GM19328 (cell line): ENCODE measurements at regions not wholly inside any gene's neighbourhood (a gene's known extent, or its start where the extent isn't known, plus 50 kb on each side); places are given as distances from the start of the nearest gene placed in this dataset.
"Not testable (repeated sequence)": the region's sequence is repeated elsewhere in the genome, so short reads cannot be mapped to it uniquely, and the experiment has no call there.

ENCODE experiments used
- ATAC-seq: cut with Tn5 transposase; IDR thresholded peaks from one replicate; pipeline ENCODE4 v1.9.1; 2021; ENCODE audit warnings: mild to moderate bottlenecking, moderate library complexity; ENCODE audit not compliant: unreplicated experiment

GRCh38 chr5:18745042-18745987, 1111.1 kb downstream of the TAF11L14 start:
- peak; percentile 40 for ATAC-seq

- ATAC-seq = peak; percentile 65
These were observed 1111.8 kb downstream of the TAF11L14 start for GRCh38 chr5:18745988-18746615.

- ATAC-seq = no peak
These were observed 1115.5 kb downstream of the TAF11L14 start for GRCh38 chr5:18749763-18750162.

- ATAC-seq = no peak
These were observed 1118.1 kb downstream of the TAF11L14 start for GRCh38 chr5:18752317-18752716.

- no peak for ATAC-seq
These were observed 1119.9 kb downstream of the TAF11L14 start for GRCh38 chr5:18754201-18754600.

GRCh38 chr5:18761801-18762200, 1127.5 kb downstream of the TAF11L14 start:
- no peak for ATAC-seq

- ATAC-seq = no peak
These were observed 1129.9 kb downstream of the TAF11L14 start for GRCh38 chr5:18764161-18764560.

GRCh38 chr5:18765304-18765703, 1131.0 kb downstream of the TAF11L14 start:
- ATAC-seq = no peak

- ATAC-seq = no peak
These were observed 1136.9 kb downstream of the TAF11L14 start for GRCh38 chr5:18771097-18771610.

GRCh38 chr5:18772475-18772874, 1138.2 kb downstream of the TAF11L14 start:
- no peak for ATAC-seq

- ATAC-seq = no peak
These were observed 1144.0 kb downstream of the TAF11L14 start for GRCh38 chr5:18778225-18778624.

- ATAC-seq = no peak
These were observed 1155.1 kb downstream of the TAF11L14 start for GRCh38 chr5:18789218-18789998.

GRCh38 chr5:18792145-18792544, 1157.9 kb downstream of the TAF11L14 start:
- ATAC-seq = no peak

GRCh38 chr5:18797222-18797621, 1163.0 kb downstream of the TAF11L14 start:
- no peak for ATAC-seq

- ATAC-seq = no peak
These were observed 1163.8 kb downstream of the TAF11L14 start for GRCh38 chr5:18798058-18798457.

- ATAC-seq = no peak
These were observed 1165.3 kb downstream of the TAF11L14 start for GRCh38 chr5:18799482-18800128.

GRCh38 chr5:18800293-18801025, 1166.2 kb downstream of the TAF11L14 start:
- ATAC-seq = no peak

GRCh38 chr5:18801413-18801812, 1167.2 kb downstream of the TAF11L14 start:
- not testable (repeated sequence) for ATAC-seq

GRCh38 chr5:18802336-18802735, 1168.1 kb downstream of the TAF11L14 start:
- no peak for ATAC-seq

GRCh38 chr5:18805376-18805775, 1171.1 kb downstream of the TAF11L14 start:
- no peak for ATAC-seq
